Endothelial cell of umbilical vein (primary cell): ENCODE measurements at regions not wholly inside any gene's neighbourhood (a gene's known extent, or its start where the extent isn't known, plus 50 kb on each side); places are given as distances from the start of the nearest gene placed in this dataset.

ENCODE experiments used
- BruUV-seq: library from RNA; stranded (reverse); fragments of 400-500 nt; replicated peaks from 2 replicates; lab custom pipeline; 2021; lab: Mats Ljungman, UMichigan
- CTCF ChIA-PET: fragments of 300-600, 350-600 bp; sonication (Branson Sonifier 250); formaldehyde crosslinking; loops from one replicate; lab custom pipeline; 2021; ENCODE audit warnings: antibody characterized with exemption, inconsistent platforms; lab: Charles Lee
- POLR2A ChIA-PET: fragments of 300-600, 350-600 bp; sonication (Branson Sonifier 250); formaldehyde crosslinking; loops from one replicate; lab custom pipeline; 2021; ENCODE audit warnings: antibody characterized with exemption, inconsistent platforms; lab: Charles Lee
- DNase-seq: peaks from one replicate; pipeline ENCODE4 v3.0.0-alpha.2; 2011; ENCODE audit warnings: low read depth, low spot score
- FAIRE-seq: peaks from 2 replicates; lab custom pipeline; 2011; peaks lifted over from hg19 to GRCh38; lab: Jason Lieb, UNC
- H2AFZ ChIP-seq: 2 replicates; pipeline ENCODE4 v1.6.0; 2012; ENCODE audit warnings: low read depth, low read length, control low read depth, inconsistent platforms
- H3K27ac ChIP-seq: 2 replicates; pipeline ENCODE4 v1.5.1; 2011; ENCODE audit warnings: low read depth, mild to moderate bottlenecking, control low read depth, low read length, moderate library complexity; ENCODE audit not compliant: insufficient read depth
- H3K27me3 ChIP-seq, 2 experiments: 2 replicates each; pipeline versions ENCODE4 v1.6.0 to v1.6.1; 2011; ENCODE audit warnings: low read length in 2 of 2, mixed read lengths in 1 of 2; ENCODE audit not compliant: control insufficient read depth in 2 of 2, insufficient read depth in 2 of 2
- H3K36me3 ChIP-seq, 2 experiments: 2 replicates in 1 of 2; 3 replicates in 1 of 2; pipeline ENCODE4 v1.5.1; 2011; ENCODE audit warnings: low read length in 2 of 2, mild to moderate bottlenecking in 1 of 2, moderate library complexity in 1 of 2; ENCODE audit not compliant: control insufficient read depth in 2 of 2, insufficient read depth in 2 of 2; ENCODE audit errors: extremely low read depth in 1 of 2
- H3K4me1 ChIP-seq: 3 replicates; pipeline ENCODE4 v1.5.1; 2011; ENCODE audit warnings: mild to moderate bottlenecking, low read length; ENCODE audit not compliant: control insufficient read depth, insufficient read depth; ENCODE audit errors: extremely low read depth
- H3K4me2 ChIP-seq: 2 replicates; pipeline ENCODE4 v1.6.1; 2011; ENCODE audit warnings: low read length, control low read depth, mixed read lengths; ENCODE audit not compliant: insufficient read depth
- H3K4me3 ChIP-seq, 3 experiments: fragments of 200-600 bp in 1 of 3; sonication (generic), shearing (Covaris generic) in 1 of 3; replicated peaks in 1 of 3; 2 replicates each; pipeline ENCODE4 v1.5.1; 2011 to 2016; ENCODE audit warnings: control low read depth in 3 of 3, low read length in 3 of 3, mild to moderate bottlenecking in 2 of 3, inconsistent platforms in 1 of 3, low read depth in 1 of 3, moderate library complexity in 1 of 3; ENCODE audit not compliant: insufficient read depth in 1 of 3
- H3K79me2 ChIP-seq: 2 replicates; pipeline ENCODE4 v1.6.0; 2012; ENCODE audit warnings: low read length, inconsistent platforms; ENCODE audit not compliant: control insufficient read depth, insufficient read depth
- H3K9ac ChIP-seq: replicated peaks from 2 replicates; pipeline ENCODE3; 2011; ENCODE audit warnings: low read length, control low read depth; ENCODE audit not compliant: insufficient read depth; ENCODE audit errors: extremely low read depth
- H3K9me1 ChIP-seq: replicated peaks from 3 replicates; pipeline ENCODE4 v1.6.0; 2011; ENCODE audit warnings: mild to moderate bottlenecking, low read length; ENCODE audit not compliant: control insufficient read depth, insufficient read depth; ENCODE audit errors: extremely low read depth
- H3K9me3 ChIP-seq: replicated peaks from 2 replicates; pipeline ENCODE4 v1.5.1; 2012; ENCODE audit warnings: low read length, inconsistent platforms; ENCODE audit not compliant: control insufficient read depth, insufficient read depth
- H4K20me1 ChIP-seq: replicated peaks from 2 replicates; pipeline ENCODE3; 2011; ENCODE audit warnings: mild to moderate bottlenecking, low read length; ENCODE audit not compliant: control insufficient read depth, insufficient read depth; ENCODE audit errors: extremely low read depth
- EZH2 ChIP-seq: IDR thresholded peaks from 2 replicates; pipeline ENCODE4 v1.6.1; 2012; ENCODE audit warnings: borderline replicate concordance, low read depth, mild to moderate bottlenecking, moderate library complexity, low read length, inconsistent platforms; ENCODE audit not compliant: severe bottlenecking
- FOS ChIP-seq: IDR thresholded peaks from 2 replicates; pipeline ENCODE4 v1.6.1; 2011; ENCODE audit warnings: mild to moderate bottlenecking, low read length, moderate library complexity, borderline replicate concordance; ENCODE audit not compliant: insufficient read depth
- GATA2 ChIP-seq: IDR thresholded peaks from 2 replicates; pipeline ENCODE4 v1.7.0; 2011; ENCODE audit warnings: low read depth, mild to moderate bottlenecking, moderate library complexity, mixed read lengths, low read length; ENCODE audit not compliant: insufficient read length, insufficient read depth
- JUN ChIP-seq: IDR thresholded peaks from 2 replicates; pipeline ENCODE4 v1.6.1; 2011; ENCODE audit warnings: borderline replicate concordance, low read depth; ENCODE audit not compliant: insufficient read length, insufficient read depth
- MYC ChIP-seq: IDR thresholded peaks from one replicate; pipeline ENCODE4 v1.6.1; 2011; ENCODE audit warnings: mild to moderate bottlenecking, low read depth, low read length
- POLR2A ChIP-seq: IDR thresholded peaks from 2 replicates; pipeline ENCODE4 v1.6.1; 2012; ENCODE audit warnings: low read depth, mild to moderate bottlenecking, control low read depth, low read length
- POLR2AphosphoS5 ChIP-seq: IDR thresholded peaks from 2 replicates; pipeline ENCODE4 v1.6.1; 2012; ENCODE audit warnings: low read depth, mild to moderate bottlenecking, control low read depth, low read length, moderate library complexity; ENCODE audit not compliant: insufficient read depth
- dilution Hi-C: fragments of 300-500 bp; cut with MboI; formaldehyde crosslinking; loops from one replicate; pipeline ENCODE4 v1.15.0; 2019; ENCODE audit warnings: low sequenced_read_pairs; ENCODE audit not compliant: extremely low pct_ligation_motif_present
- intact Hi-C: fragments of 100-400 bp; cut with micrococcal nuclease; formaldehyde crosslinking; loops from one replicate; pipeline ENCODE4 v1.10.0; 2022
- TF ChIP-seq, protein P1 (sequence below), 2 donors: IDR thresholded peaks; 1 replicate in 1 of 2; 2 replicates in 1 of 2; pipeline ENCODE4 v1.5.1; 2011; ENCODE audit warnings: low read length in 2 of 2, mild to moderate bottlenecking in 2 of 2, moderate library complexity in 2 of 2, control low read depth in 1 of 2, inconsistent platforms in 1 of 2, low read depth in 1 of 2; ENCODE audit not compliant: insufficient read depth in 1 of 2; ENCODE audit errors: extremely low read depth in 1 of 2
- TF ChIP-seq, protein P2 (sequence below): IDR thresholded peaks from 2 replicates; pipeline ENCODE4 v1.6.1; 2011; ENCODE audit not compliant: insufficient read depth, insufficient read length

DNA sequence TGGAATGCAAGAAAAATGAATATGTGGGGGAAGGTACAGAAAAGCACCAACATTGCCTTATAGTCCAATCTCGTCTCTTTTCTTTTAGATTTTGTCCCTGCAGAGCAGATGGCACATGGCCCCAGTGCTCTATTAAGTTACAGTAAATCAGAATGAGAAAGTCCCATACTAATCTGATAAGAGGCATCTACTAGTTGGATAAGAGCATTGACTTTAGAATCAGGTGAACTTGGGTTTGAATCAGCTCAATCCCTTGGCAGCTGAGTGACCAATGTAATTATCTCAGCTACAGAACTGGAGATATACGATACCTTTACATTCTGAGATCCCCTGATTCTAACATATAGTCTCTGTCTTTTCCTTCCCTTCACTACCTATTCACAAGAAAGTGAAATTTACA is 54.8 kb upstream of the PDE1A start:
- H3K36me3 ChIP-seq, result no peaks in the 10 kb centered on the region
- H3K27me3 ChIP-seq, result no peaks in the 10 kb centered on the region
- no peak for DNase-seq
- FAIRE-seq, result no peak
- H3K4me1 ChIP-seq, result no peaks in the 10 kb centered on the region
- POLR2A ChIA-PET, result no interaction called here
- H3K79me2 ChIP-seq, result no peaks in the 10 kb centered on the region
- no peak overlapping the region for H2AFZ ChIP-seq
- dilution Hi-C loops (no loop called here), intact Hi-C loops (no loop called here)
- no peak for TF ChIP-seq FOS
- H3K4me2 ChIP-seq, result no peak overlapping the region
- H4K20me1 ChIP-seq, result no peaks in the 10 kb centered on the region
- CTCF ChIA-PET, result no interaction called here
- no peaks in the 10 kb centered on the region for H3K9me1 ChIP-seq
- H3K4me3 ChIP-seq, result no peak overlapping the region
- H3K9ac ChIP-seq, result no peak overlapping the region
- no peaks in the 10 kb centered on the region for H3K9me3 ChIP-seq
- BruUV-seq, result no TSS peak
- no peak overlapping the region for H3K27ac ChIP-seq

DNA sequence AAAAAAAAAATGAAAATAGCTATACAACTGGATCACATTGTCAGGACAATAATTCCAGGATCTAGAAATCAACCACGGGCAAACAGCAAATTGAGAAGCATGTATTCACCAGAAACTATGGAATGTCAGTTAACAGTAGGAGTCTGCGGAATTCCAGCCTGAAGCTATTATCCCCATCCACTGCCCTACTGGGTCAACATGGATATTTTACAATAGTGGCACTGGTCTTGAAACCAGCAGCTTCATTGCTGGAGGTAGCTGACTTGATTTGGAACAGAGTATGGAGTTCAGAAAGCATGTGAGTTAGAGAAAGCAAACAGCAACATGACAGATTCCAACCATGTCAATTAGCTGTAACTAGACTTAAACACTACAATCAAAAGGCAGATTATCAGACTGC is 55.7 kb upstream of the PDE1A start:
- ChIA-PET POLR2A (no interaction called here), CTCF (no interaction called here)
- no peak overlapping the region for H3K4me2 ChIP-seq
- dilution Hi-C loops, result no loop called here
- no peaks in the 10 kb centered on the region for H3K4me1 ChIP-seq
- no peak overlapping the region for H3K27ac ChIP-seq
- H3K9ac ChIP-seq, result no peak overlapping the region
- intact Hi-C loops, result no loop called here
- no peaks in the 10 kb centered on the region for H4K20me1 ChIP-seq
- H3K9me3 ChIP-seq, result no peaks in the 10 kb centered on the region
- H3K4me3 ChIP-seq, result no peak overlapping the region
- H3K79me2 ChIP-seq, result no peaks in the 10 kb centered on the region
- no TSS peak for BruUV-seq
- DNase-seq, result no peak
- no peak for FAIRE-seq
- TF ChIP-seq GATA2 (no peak), JUN (no peak), POLR2A (no peak), FOS (no peak), EZH2 (no peak), MYC (no peak), POLR2AphosphoS5 (no peak)
- TF ChIP-seq, protein P1, sequence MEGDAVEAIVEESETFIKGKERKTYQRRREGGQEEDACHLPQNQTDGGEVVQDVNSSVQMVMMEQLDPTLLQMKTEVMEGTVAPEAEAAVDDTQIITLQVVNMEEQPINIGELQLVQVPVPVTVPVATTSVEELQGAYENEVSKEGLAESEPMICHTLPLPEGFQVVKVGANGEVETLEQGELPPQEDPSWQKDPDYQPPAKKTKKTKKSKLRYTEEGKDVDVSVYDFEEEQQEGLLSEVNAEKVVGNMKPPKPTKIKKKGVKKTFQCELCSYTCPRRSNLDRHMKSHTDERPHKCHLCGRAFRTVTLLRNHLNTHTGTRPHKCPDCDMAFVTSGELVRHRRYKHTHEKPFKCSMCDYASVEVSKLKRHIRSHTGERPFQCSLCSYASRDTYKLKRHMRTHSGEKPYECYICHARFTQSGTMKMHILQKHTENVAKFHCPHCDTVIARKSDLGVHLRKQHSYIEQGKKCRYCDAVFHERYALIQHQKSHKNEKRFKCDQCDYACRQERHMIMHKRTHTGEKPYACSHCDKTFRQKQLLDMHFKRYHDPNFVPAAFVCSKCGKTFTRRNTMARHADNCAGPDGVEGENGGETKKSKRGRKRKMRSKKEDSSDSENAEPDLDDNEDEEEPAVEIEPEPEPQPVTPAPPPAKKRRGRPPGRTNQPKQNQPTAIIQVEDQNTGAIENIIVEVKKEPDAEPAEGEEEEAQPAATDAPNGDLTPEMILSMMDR (IDR thresholded peaks at IDR 0.05; ENCODE audit: extremely low read depth in 1 of 2, insufficient read depth in 1 of 2, low read depth in 1 of 2, low read length in 2 of 2), result no peak
- TF ChIP-seq, protein P2, sequence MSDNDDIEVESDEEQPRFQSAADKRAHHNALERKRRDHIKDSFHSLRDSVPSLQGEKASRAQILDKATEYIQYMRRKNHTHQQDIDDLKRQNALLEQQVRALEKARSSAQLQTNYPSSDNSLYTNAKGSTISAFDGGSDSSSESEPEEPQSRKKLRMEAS, result no peak
- no peak overlapping the region for H2AFZ ChIP-seq
- H3K27me3 ChIP-seq, result no peaks in the 10 kb centered on the region
- no peaks in the 10 kb centered on the region for H3K36me3 ChIP-seq
- no peaks in the 10 kb centered on the region for H3K9me1 ChIP-seq
